CD4-positive, alpha-beta T cell (primary cell): ENCODE measurements at regions not wholly inside any gene's neighbourhood (a gene's known extent, or its start where the extent isn't known, plus 50 kb on each side); places are given as distances from the start of the nearest gene placed in this dataset.
"Not testable (repeated sequence)": the region's sequence is repeated elsewhere in the genome, so short reads cannot be mapped to it uniquely, and the experiment has no call there.

Experiments used
- ATAC-seq: fragments of 200-7000 bp; cut with Tn5 transposase; one replicate; pipeline ENCODE4 v1.10.0; 2022; ENCODE audit warnings: mild to moderate bottlenecking; ENCODE audit not compliant: poor library complexity
- CTCF ChIA-PET: fragments of 350-600 bp; sonication (Branson Sonifier 250); formaldehyde crosslinking; loops from one replicate; lab custom pipeline; 2021; ENCODE audit warnings: antibody characterized with exemption, inconsistent platforms; lab: Charles Lee
- POLR2A ChIA-PET: fragments of 350-600 bp; sonication (Branson Sonifier 250); formaldehyde crosslinking; loops from one replicate; lab custom pipeline; 2021; ENCODE audit warnings: antibody characterized with exemption, inconsistent platforms; lab: Charles Lee
- DNase-seq, 14 experiments: peaks; one replicate each; pipeline ENCODE4 v3.0.0-alpha.2; 2013 to 2020; ENCODE audit warnings: mixed read lengths in 2 of 14
- H3K27ac ChIP-seq, 2 donors: one replicate each; pipeline versions ENCODE4 v1.5.1 to v1.7.0; 2013; ENCODE audit warnings: low read length in 2 of 2, low read depth in 1 of 2, mild to moderate bottlenecking in 1 of 2
- H3K27me3 ChIP-seq, 2 experiments: 1 replicate in 1 of 2; 2 replicates in 1 of 2; pipeline versions ENCODE4 v1.6.1 to v1.7.0; 2013; ENCODE audit warnings: low read length in 2 of 2, control low read depth in 1 of 2, mild to moderate bottlenecking in 1 of 2, moderate library complexity in 1 of 2; ENCODE audit not compliant: insufficient read depth in 2 of 2, control insufficient read depth in 1 of 2
- H3K36me3 ChIP-seq: one replicate; pipeline ENCODE4 v1.6.1; 2013; ENCODE audit warnings: low read length, control low read depth; ENCODE audit not compliant: insufficient read depth
- H3K4me1 ChIP-seq: one replicate; pipeline ENCODE4 v1.6.1; 2013; ENCODE audit warnings: low read length, control low read depth; ENCODE audit not compliant: insufficient read depth
- H3K4me3 ChIP-seq: one replicate; pipeline ENCODE4 v1.5.1; 2013; ENCODE audit warnings: mild to moderate bottlenecking, low read length, moderate library complexity
- H3K9me3 ChIP-seq, 2 experiments: 1 replicate in 1 of 2; 2 replicates in 1 of 2; pipeline versions ENCODE4 v1.6.1 to v1.7.0; 2013; ENCODE audit warnings: low read length in 2 of 2, mild to moderate bottlenecking in 2 of 2, control low read depth in 1 of 2, moderate library complexity in 1 of 2; ENCODE audit not compliant: control insufficient read depth in 1 of 2, insufficient read depth in 1 of 2
- H3K27ac Mint-ChIP-seq: one replicate; pipeline ENCODE4 v1.8.0; 2020; ENCODE audit warnings: mixed read lengths
- H3K27me3 Mint-ChIP-seq: one replicate; pipeline ENCODE4 v1.8.0; 2021; ENCODE audit warnings: mixed read lengths
- H3K36me3 Mint-ChIP-seq: one replicate; pipeline ENCODE4 v1.8.0; 2021; ENCODE audit warnings: low read depth, mixed read lengths
- H3K4me1 Mint-ChIP-seq: one replicate; pipeline ENCODE4 v1.8.0; 2021; ENCODE audit warnings: low read depth, mixed read lengths
- H3K4me3 Mint-ChIP-seq: one replicate; pipeline ENCODE4 v1.8.0; 2020; ENCODE audit warnings: mild to moderate bottlenecking, mixed read lengths
- H3K9me3 Mint-ChIP-seq: one replicate; pipeline ENCODE4 v1.8.0; 2020; ENCODE audit warnings: mixed read lengths
- CTCF ChIP-seq: fragments of 200-600 bp; IDR thresholded peaks from one replicate; pipeline ENCODE4 v1.8.0; 2022; ENCODE audit warnings: antibody characterized with exemption, mild to moderate bottlenecking
- intact Hi-C, 2 experiments: fragments of 100-400 bp; cut with DNase I in 1 of 2; cut with micrococcal nuclease in 1 of 2; formaldehyde crosslinking; loops; one replicate each; pipeline versions ENCODE4 v1.15.1 to v1.9.0; 2023 to 2025; cut with DNase I, micrococcal nuclease

GRCh38 chr4:60682901-60683300, 517.2 kb upstream of the ADGRL3 start:
- Mint-ChIP-seq H3K36me3 (no peaks in the 10 kb centered on the region), H3K4me3 (no peak overlapping the region), H3K9me3 (peaks cover 13% of the 10 kb centered on the region), H3K27me3 (no peaks in the 10 kb centered on the region), H3K4me1 (no peaks in the 10 kb centered on the region), H3K27ac (no peak overlapping the region)
- no peak for TF ChIP-seq CTCF
- Histone ChIP-seq H3K27ac (no peak overlapping the region), H3K9me3 (peaks cover 3 to 4% of the 10 kb centered on the region in 2 experiments), H3K4me1 (no peaks in the 10 kb centered on the region), H3K4me3 (no peak overlapping the region), H3K27me3 (no peaks in the 10 kb centered on the region), H3K36me3 (no peaks in the 10 kb centered on the region)
- intact Hi-C loops = no loop called here
- DNase-seq (no peak), ATAC-seq (no peak)
- ChIA-PET CTCF (no interaction called here), POLR2A (no interaction called here)

GRCh38 chr4:60683357-60683756, 516.8 kb upstream of the ADGRL3 start:
- intact Hi-C loops = no loop called here
- no peaks in the 10 kb centered on the region for H3K27me3 Mint-ChIP-seq
- ChIA-PET CTCF (no interaction called here), POLR2A (no interaction called here)
- no peaks in the 10 kb centered on the region for H3K4me1 ChIP-seq
- H3K9me3 ChIP-seq = peaks cover 3 to 4% of the 10 kb centered on the region in 2 experiments
- no peaks in the 10 kb centered on the region for H3K36me3 ChIP-seq
- no peak for DNase-seq
- H3K4me1 Mint-ChIP-seq = no peaks in the 10 kb centered on the region
- H3K4me3 Mint-ChIP-seq = no peak overlapping the region
- no peak overlapping the region for H3K4me3 ChIP-seq
- H3K36me3 Mint-ChIP-seq = no peaks in the 10 kb centered on the region
- no peak overlapping the region for H3K27ac ChIP-seq
- ATAC-seq = no peak
- no peak overlapping the region for H3K27ac Mint-ChIP-seq
- TF ChIP-seq CTCF = no peak
- no peaks in the 10 kb centered on the region for H3K27me3 ChIP-seq
- peaks cover 11% of the 10 kb centered on the region for H3K9me3 Mint-ChIP-seq

GRCh38 chr4:60683973-60684372, 516.2 kb upstream of the ADGRL3 start:
- Histone ChIP-seq H3K27me3 (no peaks in the 10 kb centered on the region), H3K36me3 (no peaks in the 10 kb centered on the region), H3K4me1 (no peaks in the 10 kb centered on the region), H3K4me3 (no peak overlapping the region), H3K27ac (no peak overlapping the region), H3K9me3 (peaks cover 3 to 4% of the 10 kb centered on the region in 2 experiments)
- ChIA-PET CTCF (no interaction called here), POLR2A (no interaction called here)
- no peaks in the 10 kb centered on the region for H3K27me3 Mint-ChIP-seq
- TF ChIP-seq CTCF = no peak
- H3K9me3 Mint-ChIP-seq = peaks cover 10% of the 10 kb centered on the region
- no peak overlapping the region for H3K27ac Mint-ChIP-seq
- intact Hi-C loops = no loop called here
- no peaks in the 10 kb centered on the region for H3K36me3 Mint-ChIP-seq
- DNase-seq (no peak), ATAC-seq (no peak)
- H3K4me3 Mint-ChIP-seq = no peak overlapping the region
- no peaks in the 10 kb centered on the region for H3K4me1 Mint-ChIP-seq

- DNase-seq, H3K4me1 Mint-ChIP-seq, H3K4me1 ChIP-seq, H3K27me3 ChIP-seq, H3K27ac Mint-ChIP-seq, H3K27me3 Mint-ChIP-seq, H3K4me3 Mint-ChIP-seq, H3K36me3 Mint-ChIP-seq, POLR2A ChIA-PET, H3K36me3 ChIP-seq, ATAC-seq, H3K4me3 ChIP-seq, CTCF ChIA-PET, H3K27ac ChIP-seq, intact Hi-C loops: not testable (repeated sequence)
- peaks cover 21% of the 10 kb centered on the region for H3K9me3 Mint-ChIP-seq
- peaks cover 0 to 11% of the 10 kb centered on the region in 2 experiments for H3K9me3 ChIP-seq
Observed at GRCh38 chr4:60696062-60696461, 504.1 kb upstream of the ADGRL3 start.
